TTC549 (cell line): ENCODE measurements at regions not wholly inside any gene's neighbourhood (a gene's known extent, or its start where the extent isn't known, plus 50 kb on each side); places are given as distances from the start of the nearest gene placed in this dataset.
"Not testable (repeated sequence)": the region's sequence is repeated elsewhere in the genome, so short reads cannot be mapped to it uniquely, and the experiment has no call there.

ENCODE experiments used
- FAIRE-seq: peaks from 2 replicates; lab custom pipeline; 2012; peaks lifted over from hg19 to GRCh38; lab: Jason Lieb, UNC

GRCh38 chr14:106006716-106007115 is 480.3 kb downstream of the TMEM121 start:
- FAIRE-seq = not testable (repeated sequence)

DNA sequence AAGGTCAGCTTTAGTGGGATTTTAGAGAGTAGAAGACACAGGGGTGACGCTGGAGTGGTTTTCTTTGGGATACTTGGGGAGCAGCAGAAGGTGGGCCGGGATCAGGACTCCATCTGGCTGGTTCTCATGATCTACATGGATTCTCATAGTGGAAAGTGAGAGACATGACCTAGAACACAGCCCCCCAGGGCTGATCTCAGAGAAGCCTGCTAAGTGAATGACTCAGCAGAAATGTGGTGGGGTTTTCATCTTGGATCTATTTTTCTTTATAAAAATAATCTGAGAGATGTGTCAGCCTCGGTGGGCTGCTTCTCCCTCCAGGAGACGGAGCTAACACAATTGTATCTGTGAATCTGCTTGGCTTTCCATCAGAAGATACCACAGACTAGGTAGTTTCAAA is 484.4 kb downstream of the TMEM121 start:
- FAIRE-seq = no peak

- FAIRE-seq = not testable (repeated sequence)
These were observed 485.4 kb downstream of the TMEM121 start for GRCh38 chr14:106011631-106012360.

DNA sequence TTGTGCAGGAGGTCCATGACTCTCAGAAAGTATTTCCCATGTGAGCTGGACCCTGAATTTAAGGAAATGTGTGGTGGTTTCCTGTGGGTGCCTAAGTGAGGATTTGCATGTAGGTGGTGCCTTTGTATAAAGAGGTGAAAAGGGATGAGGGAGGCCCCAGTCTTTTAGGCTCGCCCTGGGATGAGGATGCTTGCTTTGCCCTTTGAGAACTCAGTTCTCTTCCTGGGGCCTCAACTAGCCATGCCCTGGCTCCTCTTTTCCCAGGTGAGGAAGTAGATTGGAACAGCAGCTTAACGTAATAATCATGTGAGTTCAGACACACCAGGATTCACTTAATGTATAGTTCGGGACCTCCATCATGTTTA is 486.0 kb downstream of the TMEM121 start:
- not testable (repeated sequence) for FAIRE-seq

- no peak for FAIRE-seq
These were observed 487.5 kb downstream of the TMEM121 start for GRCh38 chr14:106013879-106014376.

DNA sequence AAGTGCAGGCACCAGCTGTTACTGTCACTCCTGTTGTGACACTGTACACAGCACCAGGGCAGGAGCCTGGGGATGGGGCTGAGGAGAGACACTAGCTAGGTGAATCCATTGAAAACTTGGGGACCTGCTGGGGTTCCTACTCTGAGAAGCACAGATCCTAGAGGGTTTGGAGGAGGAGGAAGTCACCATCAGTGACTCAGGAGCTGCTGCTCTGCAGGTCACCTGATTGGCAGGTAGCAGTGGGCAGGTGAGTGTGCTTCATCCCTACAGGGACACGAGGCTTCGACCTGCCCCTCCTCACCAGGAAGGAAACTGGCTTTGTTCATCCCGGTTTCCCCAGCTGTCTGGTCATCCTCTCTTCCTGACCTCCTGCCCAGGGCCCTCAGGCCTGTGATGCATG is 491.6 kb downstream of the TMEM121 start:
- FAIRE-seq = not testable (repeated sequence)

- no peak for FAIRE-seq
These were observed 495.4 kb downstream of the TMEM121 start for GRCh38 chr14:106021832-106022231.

DNA sequence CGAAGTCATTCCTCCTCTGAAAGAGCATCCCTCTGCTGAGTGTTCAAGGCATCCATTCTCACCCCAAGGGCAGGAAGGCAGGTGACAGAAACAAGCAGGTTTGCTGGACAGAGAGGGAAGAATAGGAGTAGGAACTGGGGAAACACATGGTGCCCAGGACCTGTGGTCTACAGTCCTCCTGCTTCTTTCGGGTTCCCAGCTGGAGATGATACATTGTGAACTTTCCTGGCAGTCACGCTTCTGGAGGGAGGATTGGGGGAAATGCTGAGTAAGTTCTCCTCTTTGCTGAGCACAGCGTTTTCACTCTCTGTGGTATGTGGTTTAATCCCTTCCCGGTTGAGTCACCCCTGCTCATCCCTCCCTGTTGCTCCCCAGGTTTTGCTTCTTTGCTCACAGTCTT is 496.3 kb downstream of the TMEM121 start:
- not testable (repeated sequence) for FAIRE-seq

GRCh38 chr14:106023411-106023810 is 497.0 kb downstream of the TMEM121 start:
- no peak for FAIRE-seq

GRCh38 chr14:106024983-106025604 is 498.7 kb downstream of the TMEM121 start:
- no peak for FAIRE-seq

DNA sequence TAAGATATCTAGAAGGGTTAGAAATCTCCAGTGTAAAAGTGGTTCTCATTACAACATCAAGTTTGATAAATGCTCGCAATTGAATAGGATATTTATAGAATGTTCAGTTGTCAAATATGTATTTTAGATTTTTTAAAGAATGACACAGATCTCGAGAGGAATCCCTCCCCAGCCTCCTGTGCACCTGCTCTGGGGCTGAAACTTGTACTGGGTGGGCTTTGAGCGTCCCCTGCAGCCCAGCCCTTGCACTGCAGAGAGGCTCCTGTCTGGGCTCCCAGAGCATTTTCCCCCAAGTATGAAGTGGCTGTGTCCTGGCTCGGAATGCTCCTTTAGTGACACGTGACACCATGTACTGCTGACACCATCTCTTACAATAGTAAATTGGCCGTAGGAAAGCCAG is 499.6 kb downstream of the TMEM121 start:
- FAIRE-seq = no peak

DNA sequence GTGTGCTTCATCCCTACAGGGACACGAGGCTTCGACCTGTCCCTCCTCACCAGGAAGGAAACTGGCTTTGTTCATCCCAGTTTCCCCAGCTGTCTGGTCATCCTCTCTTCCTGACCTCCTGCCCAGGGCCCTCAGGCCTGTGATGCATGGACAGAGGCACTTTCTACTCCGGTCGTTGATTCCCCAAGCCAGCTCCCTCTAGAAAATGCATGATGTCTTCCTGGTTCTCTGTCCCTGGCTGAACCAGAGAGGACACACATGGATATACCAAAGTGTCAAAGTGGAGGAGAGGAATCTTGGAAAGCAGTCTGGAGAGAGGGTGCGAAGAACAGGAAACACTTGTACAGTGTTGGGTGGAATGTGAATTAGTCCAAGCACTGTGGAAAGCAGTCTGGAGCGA is 501.4 kb downstream of the TMEM121 start:
- not testable (repeated sequence) for FAIRE-seq

DNA sequence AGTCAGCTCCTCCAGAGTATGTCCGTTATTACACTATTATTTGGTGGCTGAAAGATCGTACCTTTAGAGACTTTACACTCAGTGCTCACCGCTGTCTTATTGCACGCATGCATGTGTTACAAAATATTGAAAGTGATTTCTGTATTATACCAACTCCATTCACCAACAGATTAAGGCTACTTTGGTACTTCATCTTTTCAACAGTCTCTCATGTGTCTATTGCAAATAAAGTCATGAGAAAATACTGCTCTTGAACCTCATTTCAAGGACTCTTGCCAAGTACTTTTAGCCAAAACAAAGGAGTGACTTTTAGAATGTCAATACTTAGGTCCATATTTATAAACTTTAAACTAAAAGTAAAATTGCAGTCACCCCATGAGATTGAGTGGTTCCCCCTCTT is 503.6 kb downstream of the TMEM121 start:
- FAIRE-seq = no peak

GRCh38 chr14:106037380-106037779 is 511.0 kb downstream of the TMEM121 start:
- no peak for FAIRE-seq

DNA sequence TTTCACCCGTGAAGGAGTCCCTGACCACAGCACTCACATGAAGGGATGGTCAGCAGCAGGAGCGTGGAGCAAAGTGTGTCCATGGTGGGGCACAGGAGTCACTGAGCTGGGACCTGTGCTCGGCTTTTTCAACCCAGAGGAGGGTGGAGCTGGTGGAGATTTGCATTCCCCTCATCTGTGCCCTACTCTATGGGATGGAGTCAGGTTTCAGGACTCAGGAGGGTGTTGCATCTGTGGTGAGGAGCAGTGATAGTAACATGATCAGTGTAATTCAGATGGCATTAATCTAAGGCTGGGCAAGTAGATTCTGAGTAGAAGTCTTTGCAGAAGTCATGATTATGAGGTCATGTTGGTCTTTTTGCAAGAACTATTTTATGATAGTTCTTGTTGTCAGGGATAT is 511.9 kb downstream of the TMEM121 start:
- no peak for FAIRE-seq

DNA sequence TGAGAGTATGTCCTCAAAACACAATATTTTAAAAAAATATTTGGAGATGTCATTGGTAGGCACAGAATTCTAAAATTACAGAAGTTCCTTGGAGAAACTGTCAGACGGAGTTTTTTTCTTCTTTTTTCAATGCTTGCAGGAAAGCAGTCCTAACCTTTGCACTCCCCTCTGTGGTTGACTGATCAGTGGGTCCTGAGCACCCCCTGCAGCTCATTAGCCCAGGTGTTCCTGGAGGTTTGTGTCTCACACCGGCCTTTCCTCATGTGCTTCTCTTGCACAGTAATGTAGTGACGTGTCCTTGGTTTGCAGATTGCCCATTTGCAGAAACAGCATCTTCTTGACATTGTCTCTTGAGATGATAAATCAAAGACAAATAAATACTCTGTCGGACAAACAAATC is 513.0 kb downstream of the TMEM121 start:
- no peak for FAIRE-seq

- no peak for FAIRE-seq
These were observed 518.1 kb downstream of the TMEM121 start for GRCh38 chr14:106044515-106044914.

DNA sequence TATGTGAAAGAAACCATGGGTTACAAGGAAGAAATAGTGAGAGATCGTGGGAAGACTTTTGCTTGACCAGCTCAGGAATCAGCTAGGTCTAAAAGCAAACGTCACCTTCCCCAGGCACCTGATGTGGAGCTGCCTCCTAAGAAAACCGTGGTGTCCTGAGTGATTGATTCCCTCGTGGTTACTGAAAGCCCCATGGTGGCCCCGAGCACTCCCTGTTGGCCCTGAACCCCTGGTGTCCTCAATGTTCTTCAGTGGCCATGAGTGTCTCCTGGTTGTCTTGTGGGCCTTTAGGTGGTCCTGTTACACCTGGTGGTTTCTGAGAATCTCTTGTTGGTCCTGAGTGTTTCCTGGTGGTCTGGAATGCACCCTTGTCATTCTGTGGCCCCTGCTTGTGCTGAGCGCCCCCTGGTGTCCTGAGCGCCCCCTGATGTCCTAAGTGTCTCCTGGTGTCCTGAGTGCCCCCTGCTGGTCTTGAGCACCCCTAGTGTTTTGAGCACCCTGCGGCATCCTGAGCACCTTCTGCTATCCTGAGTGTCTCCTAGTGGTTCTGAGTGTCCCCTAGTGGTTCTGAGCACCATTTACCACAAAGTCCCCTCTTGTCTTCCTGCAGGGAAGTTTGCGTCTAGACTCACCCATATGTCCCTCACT is 518.7 kb downstream of the TMEM121 start:
- FAIRE-seq = no peak

- FAIRE-seq = no peak
These were observed 525.4 kb downstream of the TMEM121 start for GRCh38 chr14:106051796-106052195.

DNA sequence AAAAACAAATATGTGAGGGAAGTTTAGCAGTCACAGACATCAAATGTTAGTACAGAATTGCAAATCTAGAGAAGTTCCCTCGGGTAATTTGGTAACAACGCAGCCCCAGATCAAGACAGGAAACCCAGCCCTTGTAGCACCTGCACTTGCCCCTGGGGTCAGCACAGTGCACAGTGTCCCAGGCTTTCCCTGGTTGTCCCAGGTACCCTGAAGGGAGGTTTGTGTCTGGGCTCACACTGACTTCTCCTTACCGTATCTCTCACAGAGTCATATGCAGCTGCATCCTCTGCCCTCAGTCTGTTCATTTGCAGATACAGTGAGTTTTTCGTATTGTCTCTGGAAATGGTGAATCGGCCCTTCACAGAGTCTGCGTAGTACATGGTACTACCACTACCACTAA is 528.9 kb downstream of the TMEM121 start:
- FAIRE-seq = no peak

- FAIRE-seq = no peak
These were observed 532.0 kb downstream of the TMEM121 start for GRCh38 chr14:106058342-106058741.

GRCh38 chr14:106060276-106060975 is 534.0 kb downstream of the TMEM121 start:
- no peak for FAIRE-seq
